C4-2B (cell line): ENCODE measurements at regions not wholly inside any gene's neighbourhood (a gene's known extent, or its start where the extent isn't known, plus 50 kb on each side); places are given as distances from the start of the nearest gene placed in this dataset.

Experiments used
- ZFX ChIP-seq: fragments of 450-650 bp; IDR thresholded peaks from 2 replicates; pipeline ENCODE4 v1.6.1; 2017
- TF ChIP-seq, protein P1 (sequence below): fragments of 450-650 bp; conservative IDR thresholded peaks from 2 replicates; pipeline ENCODE4 v1.5.1; 2017; ENCODE audit warnings: mild to moderate bottlenecking

DNA sequence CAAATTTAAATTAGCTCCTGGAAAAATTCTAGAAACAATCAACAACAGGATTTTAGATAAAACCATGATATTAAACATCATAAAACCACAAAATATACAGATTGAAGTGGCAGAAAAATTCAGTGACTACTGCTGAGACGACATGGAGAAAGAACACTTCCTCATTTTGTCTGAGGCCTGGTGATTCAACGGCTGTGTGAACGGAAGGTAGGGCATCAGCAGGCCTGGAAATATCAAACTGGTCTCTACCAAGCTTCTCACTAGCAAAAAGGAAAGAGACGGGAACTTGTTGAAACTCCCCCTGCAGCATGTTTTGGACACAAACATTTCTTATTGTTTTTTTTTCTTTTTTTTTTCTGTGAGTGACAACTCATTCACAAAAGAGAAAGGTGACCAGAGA, 58.0 kb upstream of the AHI1 start:
- TF ChIP-seq, protein P1, sequence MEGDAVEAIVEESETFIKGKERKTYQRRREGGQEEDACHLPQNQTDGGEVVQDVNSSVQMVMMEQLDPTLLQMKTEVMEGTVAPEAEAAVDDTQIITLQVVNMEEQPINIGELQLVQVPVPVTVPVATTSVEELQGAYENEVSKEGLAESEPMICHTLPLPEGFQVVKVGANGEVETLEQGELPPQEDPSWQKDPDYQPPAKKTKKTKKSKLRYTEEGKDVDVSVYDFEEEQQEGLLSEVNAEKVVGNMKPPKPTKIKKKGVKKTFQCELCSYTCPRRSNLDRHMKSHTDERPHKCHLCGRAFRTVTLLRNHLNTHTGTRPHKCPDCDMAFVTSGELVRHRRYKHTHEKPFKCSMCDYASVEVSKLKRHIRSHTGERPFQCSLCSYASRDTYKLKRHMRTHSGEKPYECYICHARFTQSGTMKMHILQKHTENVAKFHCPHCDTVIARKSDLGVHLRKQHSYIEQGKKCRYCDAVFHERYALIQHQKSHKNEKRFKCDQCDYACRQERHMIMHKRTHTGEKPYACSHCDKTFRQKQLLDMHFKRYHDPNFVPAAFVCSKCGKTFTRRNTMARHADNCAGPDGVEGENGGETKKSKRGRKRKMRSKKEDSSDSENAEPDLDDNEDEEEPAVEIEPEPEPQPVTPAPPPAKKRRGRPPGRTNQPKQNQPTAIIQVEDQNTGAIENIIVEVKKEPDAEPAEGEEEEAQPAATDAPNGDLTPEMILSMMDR, result no peak
- TF ChIP-seq ZFX, result no peak
